GM12878 (cell line): ENCODE measurements at regions not wholly inside any gene's neighbourhood (a gene's known extent, or its start where the extent isn't known, plus 50 kb on each side); places are given as distances from the start of the nearest gene placed in this dataset.

Experiments used
- NFYB ChIP-seq: IDR thresholded peaks from 2 replicates; pipeline ENCODE4 v1.6.1; 2011; ENCODE audit warnings: low read depth, mild to moderate bottlenecking, low read length, improper control_type of control experiment, moderate library complexity; ENCODE audit not compliant: insufficient read depth
- PAX8 ChIP-seq: fragments of 450-650 bp; IDR thresholded peaks from 2 replicates; pipeline ENCODE4 v1.6.1; 2017; ENCODE audit warnings: mild to moderate bottlenecking, moderate library complexity
- POLR2A ChIP-seq: IDR thresholded peaks from 2 replicates; pipeline ENCODE4 v1.6.1; 2011; ENCODE audit warnings: low read depth, mild to moderate bottlenecking, low read length
- POLR2AphosphoS5 ChIP-seq: IDR thresholded peaks from 2 replicates; pipeline ENCODE4 v1.6.1; 2011; ENCODE audit warnings: mild to moderate bottlenecking, low read length, inconsistent platforms
- RBBP5 ChIP-seq: fragments of 200-600 bp; sonication (generic); conservative IDR thresholded peaks from 2 replicates; pipeline ENCODE4 v1.6.1; 2016
- SMC3 ChIP-seq: IDR thresholded peaks from 2 replicates; pipeline ENCODE4 v1.6.1; 2011; ENCODE audit warnings: low read length, improper control_type of control experiment, borderline replicate concordance
- TAF1 ChIP-seq: IDR thresholded peaks from 2 replicates; pipeline ENCODE4 v1.6.1; 2011; ENCODE audit warnings: mild to moderate bottlenecking, low read depth, low read length, borderline replicate concordance
- TARDBP ChIP-seq: IDR thresholded peaks from 2 replicates; pipeline ENCODE4 v1.6.1; 2016; ENCODE audit warnings: borderline replicate concordance
- TF ChIP-seq, protein P1 (sequence below): IDR thresholded peaks from 2 replicates; pipeline ENCODE4 v1.6.1; 2012; ENCODE audit warnings: improper control_type of control experiment, low read depth, low read length; ENCODE audit not compliant: insufficient replicate concordance
- TF ChIP-seq, protein P2 (sequence below): IDR thresholded peaks from 2 replicates; pipeline ENCODE4 v1.6.1; 2011; ENCODE audit warnings: low read depth, mild to moderate bottlenecking, low read length, moderate library complexity, borderline replicate concordance; ENCODE audit errors: extremely low read depth
- TF ChIP-seq, protein P3 (sequence below), 3 experiments: IDR thresholded peaks in 2 of 3; conservative IDR thresholded peaks in 1 of 3; 2 replicates each; pipeline ENCODE4 v1.5.1; 2011; ENCODE audit warnings: low read depth in 3 of 3, low read length in 3 of 3, mild to moderate bottlenecking in 3 of 3, control low read depth in 2 of 3, moderate library complexity in 2 of 3, inconsistent platforms in 1 of 3, mixed read lengths in 1 of 3; ENCODE audit not compliant: control insufficient read depth in 2 of 3, insufficient read depth in 1 of 3; ENCODE audit errors: extremely low read depth in 1 of 3
- TF ChIP-seq, protein P4 (sequence below): IDR thresholded peaks from 2 replicates; pipeline ENCODE4 v1.6.1; 2012; ENCODE audit warnings: mild to moderate bottlenecking, low read depth, low read length

DNA sequence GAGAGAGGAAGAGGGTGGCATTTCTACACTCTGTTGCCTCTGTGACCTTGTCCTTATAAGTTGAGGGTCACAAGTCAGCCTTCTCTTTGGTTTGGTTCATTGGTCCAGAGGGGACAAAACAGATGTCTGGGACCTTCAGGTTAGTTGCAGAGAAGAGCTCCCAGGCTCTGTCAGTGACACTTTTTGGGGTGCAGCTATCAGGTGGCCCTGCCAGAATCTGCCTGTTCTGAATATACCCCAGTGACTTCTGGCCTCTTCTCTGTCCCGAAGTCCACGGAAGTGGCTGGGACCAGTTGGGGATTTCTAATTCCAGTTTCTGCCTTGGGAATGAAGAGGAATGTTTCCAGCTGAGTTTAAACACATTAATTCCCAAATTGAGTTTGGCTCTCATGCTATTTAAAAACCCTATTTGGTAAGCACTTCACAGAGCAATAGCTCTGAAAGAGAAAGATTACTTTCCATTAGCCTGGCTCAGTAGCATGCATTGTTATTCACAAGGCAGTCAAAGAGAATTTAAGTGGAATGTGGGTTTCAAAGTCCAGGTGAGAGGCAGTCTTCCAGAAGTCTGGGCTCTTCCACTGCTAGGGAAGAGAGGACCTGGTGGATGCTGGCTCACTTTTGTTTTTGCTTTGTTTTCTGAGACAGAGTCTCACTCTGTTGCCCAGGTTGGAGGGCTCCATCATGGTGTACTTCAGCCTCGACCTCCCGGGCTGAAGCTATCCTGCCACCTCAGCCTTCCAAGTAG lies 237.8 kb upstream of the GALNT17 start:
- no peak for TF ChIP-seq PAX8
- TF ChIP-seq POLR2AphosphoS5, result no peak
- TF ChIP-seq TAF1, result no peak
- TF ChIP-seq, protein P1, sequence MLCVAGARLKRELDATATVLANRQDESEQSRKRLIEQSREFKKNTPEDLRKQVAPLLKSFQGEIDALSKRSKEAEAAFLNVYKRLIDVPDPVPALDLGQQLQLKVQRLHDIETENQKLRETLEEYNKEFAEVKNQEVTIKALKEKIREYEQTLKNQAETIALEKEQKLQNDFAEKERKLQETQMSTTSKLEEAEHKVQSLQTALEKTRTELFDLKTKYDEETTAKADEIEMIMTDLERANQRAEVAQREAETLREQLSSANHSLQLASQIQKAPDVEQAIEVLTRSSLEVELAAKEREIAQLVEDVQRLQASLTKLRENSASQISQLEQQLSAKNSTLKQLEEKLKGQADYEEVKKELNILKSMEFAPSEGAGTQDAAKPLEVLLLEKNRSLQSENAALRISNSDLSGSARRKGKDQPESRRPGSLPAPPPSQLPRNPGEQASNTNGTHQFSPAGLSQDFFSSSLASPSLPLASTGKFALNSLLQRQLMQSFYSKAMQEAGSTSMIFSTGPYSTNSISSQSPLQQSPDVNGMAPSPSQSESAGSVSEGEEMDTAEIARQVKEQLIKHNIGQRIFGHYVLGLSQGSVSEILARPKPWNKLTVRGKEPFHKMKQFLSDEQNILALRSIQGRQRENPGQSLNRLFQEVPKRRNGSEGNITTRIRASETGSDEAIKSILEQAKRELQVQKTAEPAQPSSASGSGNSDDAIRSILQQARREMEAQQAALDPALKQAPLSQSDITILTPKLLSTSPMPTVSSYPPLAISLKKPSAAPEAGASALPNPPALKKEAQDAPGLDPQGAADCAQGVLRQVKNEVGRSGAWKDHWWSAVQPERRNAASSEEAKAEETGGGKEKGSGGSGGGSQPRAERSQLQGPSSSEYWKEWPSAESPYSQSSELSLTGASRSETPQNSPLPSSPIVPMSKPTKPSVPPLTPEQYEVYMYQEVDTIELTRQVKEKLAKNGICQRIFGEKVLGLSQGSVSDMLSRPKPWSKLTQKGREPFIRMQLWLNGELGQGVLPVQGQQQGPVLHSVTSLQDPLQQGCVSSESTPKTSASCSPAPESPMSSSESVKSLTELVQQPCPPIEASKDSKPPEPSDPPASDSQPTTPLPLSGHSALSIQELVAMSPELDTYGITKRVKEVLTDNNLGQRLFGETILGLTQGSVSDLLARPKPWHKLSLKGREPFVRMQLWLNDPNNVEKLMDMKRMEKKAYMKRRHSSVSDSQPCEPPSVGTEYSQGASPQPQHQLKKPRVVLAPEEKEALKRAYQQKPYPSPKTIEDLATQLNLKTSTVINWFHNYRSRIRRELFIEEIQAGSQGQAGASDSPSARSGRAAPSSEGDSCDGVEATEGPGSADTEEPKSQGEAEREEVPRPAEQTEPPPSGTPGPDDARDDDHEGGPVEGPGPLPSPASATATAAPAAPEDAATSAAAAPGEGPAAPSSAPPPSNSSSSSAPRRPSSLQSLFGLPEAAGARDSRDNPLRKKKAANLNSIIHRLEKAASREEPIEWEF, result no peak
- TF ChIP-seq SMC3, result no peak
- no peak for TF ChIP-seq POLR2A
- TF ChIP-seq, protein P2, sequence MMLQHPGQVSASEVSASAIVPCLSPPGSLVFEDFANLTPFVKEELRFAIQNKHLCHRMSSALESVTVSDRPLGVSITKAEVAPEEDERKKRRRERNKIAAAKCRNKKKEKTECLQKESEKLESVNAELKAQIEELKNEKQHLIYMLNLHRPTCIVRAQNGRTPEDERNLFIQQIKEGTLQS, result no peak
- TF ChIP-seq, protein P3, sequence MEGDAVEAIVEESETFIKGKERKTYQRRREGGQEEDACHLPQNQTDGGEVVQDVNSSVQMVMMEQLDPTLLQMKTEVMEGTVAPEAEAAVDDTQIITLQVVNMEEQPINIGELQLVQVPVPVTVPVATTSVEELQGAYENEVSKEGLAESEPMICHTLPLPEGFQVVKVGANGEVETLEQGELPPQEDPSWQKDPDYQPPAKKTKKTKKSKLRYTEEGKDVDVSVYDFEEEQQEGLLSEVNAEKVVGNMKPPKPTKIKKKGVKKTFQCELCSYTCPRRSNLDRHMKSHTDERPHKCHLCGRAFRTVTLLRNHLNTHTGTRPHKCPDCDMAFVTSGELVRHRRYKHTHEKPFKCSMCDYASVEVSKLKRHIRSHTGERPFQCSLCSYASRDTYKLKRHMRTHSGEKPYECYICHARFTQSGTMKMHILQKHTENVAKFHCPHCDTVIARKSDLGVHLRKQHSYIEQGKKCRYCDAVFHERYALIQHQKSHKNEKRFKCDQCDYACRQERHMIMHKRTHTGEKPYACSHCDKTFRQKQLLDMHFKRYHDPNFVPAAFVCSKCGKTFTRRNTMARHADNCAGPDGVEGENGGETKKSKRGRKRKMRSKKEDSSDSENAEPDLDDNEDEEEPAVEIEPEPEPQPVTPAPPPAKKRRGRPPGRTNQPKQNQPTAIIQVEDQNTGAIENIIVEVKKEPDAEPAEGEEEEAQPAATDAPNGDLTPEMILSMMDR (IDR thresholded peaks at IDR 0.05 in 2 of 3, conservative IDR thresholded peaks at IDR 0.05 in 1 of 3; ENCODE audit: control insufficient read depth in 2 of 3, extremely low read depth in 1 of 3, insufficient read depth in 1 of 3, low read depth in 3 of 3, low read length in 3 of 3), result no peak
- no peak for TF ChIP-seq NFYB
- TF ChIP-seq RBBP5, result no peak
- TF ChIP-seq, protein P4, sequence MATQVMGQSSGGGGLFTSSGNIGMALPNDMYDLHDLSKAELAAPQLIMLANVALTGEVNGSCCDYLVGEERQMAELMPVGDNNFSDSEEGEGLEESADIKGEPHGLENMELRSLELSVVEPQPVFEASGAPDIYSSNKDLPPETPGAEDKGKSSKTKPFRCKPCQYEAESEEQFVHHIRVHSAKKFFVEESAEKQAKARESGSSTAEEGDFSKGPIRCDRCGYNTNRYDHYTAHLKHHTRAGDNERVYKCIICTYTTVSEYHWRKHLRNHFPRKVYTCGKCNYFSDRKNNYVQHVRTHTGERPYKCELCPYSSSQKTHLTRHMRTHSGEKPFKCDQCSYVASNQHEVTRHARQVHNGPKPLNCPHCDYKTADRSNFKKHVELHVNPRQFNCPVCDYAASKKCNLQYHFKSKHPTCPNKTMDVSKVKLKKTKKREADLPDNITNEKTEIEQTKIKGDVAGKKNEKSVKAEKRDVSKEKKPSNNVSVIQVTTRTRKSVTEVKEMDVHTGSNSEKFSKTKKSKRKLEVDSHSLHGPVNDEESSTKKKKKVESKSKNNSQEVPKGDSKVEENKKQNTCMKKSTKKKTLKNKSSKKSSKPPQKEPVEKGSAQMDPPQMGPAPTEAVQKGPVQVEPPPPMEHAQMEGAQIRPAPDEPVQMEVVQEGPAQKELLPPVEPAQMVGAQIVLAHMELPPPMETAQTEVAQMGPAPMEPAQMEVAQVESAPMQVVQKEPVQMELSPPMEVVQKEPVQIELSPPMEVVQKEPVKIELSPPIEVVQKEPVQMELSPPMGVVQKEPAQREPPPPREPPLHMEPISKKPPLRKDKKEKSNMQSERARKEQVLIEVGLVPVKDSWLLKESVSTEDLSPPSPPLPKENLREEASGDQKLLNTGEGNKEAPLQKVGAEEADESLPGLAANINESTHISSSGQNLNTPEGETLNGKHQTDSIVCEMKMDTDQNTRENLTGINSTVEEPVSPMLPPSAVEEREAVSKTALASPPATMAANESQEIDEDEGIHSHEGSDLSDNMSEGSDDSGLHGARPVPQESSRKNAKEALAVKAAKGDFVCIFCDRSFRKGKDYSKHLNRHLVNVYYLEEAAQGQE, result no peak
- TF ChIP-seq TARDBP, result no peak
